GM19467 (cell line): ENCODE measurements at regions not wholly inside any gene's neighbourhood (a gene's known extent, or its start where the extent isn't known, plus 50 kb on each side); places are given as distances from the start of the nearest gene placed in this dataset.

Experiments used
- ATAC-seq: cut with Tn5 transposase; IDR thresholded peaks from one replicate; pipeline ENCODE4 v1.9.1; 2021; ENCODE audit warnings: mild to moderate bottlenecking, moderate library complexity; ENCODE audit not compliant: unreplicated experiment

DNA sequence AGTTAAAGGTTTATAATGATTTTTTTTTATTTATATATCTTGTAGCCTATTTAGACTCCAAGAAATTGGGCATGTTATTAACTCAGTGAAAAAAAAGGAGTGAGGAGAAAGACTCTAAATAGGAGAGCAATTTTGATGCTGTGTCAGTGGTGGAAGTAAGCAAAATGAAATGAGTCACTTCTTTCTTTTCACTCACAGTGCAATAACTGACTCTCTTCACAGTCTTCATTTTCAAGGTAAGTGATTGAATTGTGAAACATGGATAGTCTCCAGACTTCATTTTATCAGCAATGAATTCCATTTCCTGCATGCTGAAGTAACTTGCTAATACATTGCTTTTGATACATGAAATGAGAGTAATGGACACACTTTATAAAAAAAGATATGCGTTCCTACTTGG, 2271.5 kb downstream of the PCDH7 start:
- no peak for ATAC-seq

DNA sequence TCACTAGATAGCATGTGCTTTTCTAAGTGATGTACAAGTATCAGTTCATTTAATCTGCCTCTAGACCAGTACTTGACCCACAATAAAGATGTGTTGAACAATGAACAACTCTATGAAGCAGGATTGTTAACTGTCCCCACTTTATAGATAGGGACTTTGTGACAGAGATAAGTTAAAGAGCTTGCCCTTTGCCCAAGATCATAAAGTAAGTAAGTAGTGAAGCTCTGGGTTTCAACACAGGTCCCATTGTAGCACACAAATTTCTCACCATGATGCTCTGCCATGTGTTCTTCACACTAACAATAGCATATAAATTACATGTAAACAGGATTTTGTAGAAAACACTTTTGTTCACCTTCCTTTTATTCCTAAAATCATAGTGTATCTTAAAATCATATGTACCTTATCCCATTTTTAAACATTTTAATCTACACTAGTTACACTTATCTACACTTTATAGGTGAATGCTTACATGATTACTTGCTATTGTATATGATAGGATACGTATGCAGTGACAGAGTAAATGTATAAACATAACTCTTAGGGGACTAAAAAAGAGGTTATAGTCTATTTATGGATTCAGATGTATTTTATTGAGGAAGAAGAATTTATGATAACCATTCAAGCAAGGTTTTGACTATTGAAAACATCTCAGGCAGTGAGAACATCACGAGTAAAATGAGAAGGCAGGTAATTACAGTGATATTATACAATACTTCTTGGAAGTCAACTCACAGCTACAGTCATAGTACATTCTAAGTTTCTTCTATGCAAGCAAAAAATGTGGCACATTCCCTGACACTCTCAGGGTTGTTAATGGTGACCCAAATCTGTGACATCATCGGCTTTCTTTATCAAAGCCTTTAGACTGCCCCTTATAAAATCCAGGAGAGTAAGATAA, 2275.1 kb downstream of the PCDH7 start:
- no peak for ATAC-seq

DNA sequence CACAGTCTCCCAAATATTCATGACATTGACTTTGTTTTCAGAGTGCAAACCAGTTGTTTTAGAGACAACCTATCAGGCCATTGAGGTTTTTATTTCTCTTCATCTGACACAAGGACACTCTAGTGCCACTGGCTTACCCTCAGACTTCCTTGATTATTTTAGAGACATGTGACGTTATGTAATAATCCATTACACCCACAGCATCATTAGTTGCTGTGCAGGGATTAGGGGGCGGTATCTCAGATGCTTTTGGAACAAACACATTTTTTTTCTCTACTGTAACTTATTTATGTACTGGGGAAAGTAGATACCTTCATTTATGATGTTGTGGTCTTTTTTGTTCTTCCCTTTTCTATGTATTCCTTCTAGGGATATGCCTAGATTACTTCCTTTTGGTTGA, 2293.1 kb downstream of the PCDH7 start:
- no peak for ATAC-seq

DNA sequence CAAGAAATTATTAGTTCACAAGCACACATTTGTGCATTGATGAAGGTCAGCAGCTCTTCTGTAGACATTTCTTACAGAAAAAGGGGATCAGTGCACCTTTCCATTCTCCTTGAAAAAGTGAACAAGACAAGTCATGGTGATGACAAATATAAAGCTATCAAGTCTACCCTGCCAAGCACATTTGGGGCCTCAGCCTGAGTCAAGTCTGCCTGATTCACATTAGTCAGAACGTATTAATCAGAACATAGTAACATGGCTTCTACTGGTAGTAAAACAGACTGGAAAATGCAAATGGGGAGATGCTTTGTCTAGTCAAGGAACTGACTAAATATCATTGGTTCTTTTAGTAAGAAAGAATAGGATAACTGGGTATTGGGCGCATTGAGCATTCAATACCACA, 2305.1 kb downstream of the PCDH7 start:
- ATAC-seq = no peak

DNA sequence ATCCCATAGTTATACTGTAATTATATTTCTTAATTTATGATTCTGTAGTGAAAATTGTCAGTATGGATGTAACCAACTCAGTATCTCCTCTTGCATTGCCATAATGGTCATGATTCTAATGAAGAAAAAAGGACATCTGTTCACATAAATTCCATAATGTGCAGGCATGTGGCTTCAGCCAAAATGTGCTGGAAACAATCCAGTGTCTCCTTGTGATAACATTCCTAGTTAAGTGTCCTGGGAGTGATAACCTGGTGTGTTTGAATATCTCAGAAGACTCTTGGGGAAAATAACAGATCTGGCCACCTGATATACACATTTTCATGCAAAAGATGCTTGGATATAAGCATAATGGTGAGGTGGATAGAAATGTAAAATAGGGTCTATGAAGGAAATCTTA, 2309.8 kb downstream of the PCDH7 start:
- ATAC-seq = no peak

DNA sequence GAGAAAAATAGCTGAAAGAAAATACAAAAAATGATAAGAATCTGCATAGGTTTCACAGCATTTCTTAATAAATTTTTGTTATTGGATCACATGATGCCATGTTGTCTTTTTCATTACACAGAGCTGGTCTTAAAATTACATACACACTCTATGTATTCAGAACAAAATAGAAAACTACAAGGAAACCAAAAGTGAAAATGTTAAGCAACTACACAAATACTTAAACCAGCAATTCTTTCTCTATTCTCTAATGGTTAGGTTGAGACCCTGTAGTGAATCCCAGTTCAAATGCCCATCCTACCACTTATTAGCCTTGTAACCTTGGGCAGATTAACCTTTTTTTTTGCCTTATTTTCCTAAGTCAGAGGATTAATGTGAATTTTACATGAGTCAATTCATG, 2311.2 kb downstream of the PCDH7 start:
- ATAC-seq = no peak

DNA sequence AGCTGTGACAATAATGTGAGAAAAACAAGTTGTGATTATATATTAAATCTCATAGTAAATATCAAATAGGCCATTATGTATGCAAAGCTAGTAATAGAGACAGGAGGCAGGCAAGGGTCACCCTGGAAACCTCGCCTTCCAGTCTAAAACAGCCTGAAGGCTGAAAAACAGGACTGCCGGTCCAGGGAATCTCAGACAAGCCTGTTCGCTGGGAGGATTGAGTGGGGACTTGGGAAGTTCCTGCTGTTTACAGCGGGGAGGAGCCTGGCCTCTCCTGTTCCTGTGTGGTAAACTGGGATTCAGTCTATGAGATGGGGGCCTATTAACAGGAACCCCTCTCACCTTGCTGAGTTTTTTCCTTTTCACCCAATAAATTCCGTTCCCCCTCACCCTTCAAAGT, 2317.3 kb downstream of the PCDH7 start:
- no peak for ATAC-seq

DNA sequence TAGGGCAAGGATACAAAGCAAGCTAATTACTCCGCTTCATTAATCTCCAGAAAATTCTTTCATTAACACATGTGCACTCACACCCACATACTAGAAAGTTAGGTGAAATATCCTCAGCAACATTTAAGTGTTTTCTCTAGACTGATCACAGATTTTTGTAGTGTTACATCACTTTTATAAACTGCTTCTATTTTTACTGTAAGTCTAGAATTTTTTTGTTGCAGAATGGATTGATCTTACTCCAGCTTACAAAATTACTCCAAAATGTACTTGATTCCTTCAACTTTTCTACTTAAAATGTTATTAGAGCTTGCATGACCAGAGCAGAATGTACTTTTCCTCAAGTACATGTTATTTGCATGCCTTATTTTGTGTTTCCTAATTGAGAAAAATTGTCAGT, 2325.2 kb downstream of the PCDH7 start:
- no peak for ATAC-seq

DNA sequence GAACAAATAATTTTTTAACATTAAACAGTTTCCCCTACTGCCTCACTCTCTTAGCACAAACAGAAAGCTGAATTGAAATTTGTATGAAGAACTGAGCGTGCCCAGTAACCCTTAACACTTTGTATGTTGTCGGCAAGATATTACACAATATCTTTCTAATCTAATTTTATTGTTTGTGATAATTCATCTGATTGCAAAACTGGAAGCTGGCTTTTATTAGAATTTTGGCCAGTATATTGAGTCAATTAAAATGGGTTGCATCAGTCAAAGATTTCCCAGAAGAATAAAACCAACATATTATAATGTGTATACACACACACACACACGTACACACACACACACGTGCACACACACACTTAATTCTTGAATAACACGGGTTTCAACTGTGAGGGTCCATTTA, 2332.1 kb downstream of the PCDH7 start:
- no peak for ATAC-seq

DNA sequence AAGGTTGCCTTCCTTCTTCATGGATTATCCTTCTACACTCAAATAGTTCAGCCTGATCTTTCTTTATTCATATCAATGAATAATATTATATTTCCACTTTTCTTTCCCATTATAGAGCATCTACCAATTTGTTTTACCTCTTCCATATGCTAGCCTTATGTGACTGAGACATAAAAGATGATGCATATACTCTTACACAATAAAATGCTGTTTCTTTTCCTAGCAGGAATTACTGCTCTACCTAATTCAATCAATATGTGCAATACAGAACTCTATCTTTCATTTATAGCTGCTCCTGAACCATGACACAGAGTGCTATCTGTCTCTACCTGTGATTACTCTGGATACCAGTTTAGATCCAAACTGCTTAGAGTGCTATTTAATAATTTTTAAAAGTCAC, 2334.0 kb downstream of the PCDH7 start:
- ATAC-seq = no peak

DNA sequence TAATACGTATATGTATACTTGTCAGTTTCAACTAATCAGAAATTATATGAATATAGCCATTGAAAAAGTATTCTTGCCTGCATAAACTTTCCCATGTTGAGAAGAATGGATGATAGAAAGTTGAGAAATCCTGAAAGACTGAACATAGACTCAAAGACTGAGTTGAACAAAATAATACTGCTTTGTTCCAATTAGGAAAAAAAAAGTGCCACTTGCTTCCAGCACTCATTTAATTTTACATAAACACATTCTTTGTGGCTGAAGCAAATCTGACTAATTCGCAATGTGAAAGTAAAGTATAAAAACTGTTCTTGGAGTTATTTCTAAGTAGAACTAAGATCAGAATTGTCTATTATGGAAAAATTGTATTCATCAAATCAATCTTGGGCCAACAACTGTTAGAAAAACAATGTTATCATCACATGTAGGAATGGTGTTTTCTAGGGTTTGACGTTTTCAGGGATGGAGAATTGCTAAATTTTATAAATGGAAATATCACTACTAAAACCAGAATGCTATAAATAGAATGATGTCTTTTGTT, 2334.6 kb downstream of the PCDH7 start:
- no peak for ATAC-seq

DNA sequence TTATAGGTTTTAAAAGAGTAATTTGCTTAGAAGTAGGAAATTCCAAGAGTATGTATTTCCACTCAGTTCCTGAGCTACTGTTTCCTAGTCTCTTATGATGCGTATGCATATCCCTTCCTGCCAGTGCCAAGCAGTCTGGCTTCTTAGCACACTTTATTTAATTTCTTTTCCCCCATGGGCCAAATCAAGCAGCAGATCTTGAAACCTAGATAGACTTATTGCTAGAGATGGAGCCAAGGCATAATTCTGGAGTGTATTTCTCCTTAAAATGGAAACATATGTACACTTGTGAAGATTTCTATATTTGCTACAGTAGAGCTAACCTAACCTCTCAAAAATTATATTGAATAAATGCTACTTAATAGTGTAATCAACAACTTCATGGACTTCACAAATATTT, 2337.6 kb downstream of the PCDH7 start:
- ATAC-seq = no peak

DNA sequence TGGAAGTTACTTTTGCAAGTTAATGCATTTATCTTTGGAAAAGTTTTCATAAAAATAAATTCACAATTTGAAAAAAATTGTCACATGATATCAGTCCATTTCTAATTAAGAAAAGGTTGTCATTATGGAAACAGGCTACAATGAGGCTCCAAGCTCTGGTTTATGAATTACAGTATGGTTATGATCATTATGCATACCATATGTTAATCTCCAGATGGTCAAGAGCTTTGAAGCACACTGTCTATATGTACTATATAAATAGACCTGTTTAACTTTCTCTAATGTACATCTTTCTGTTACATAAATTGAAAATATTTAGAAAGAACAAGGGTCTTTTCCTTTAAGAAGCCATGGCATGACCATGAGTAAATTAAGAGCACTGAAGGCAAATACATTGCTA, 2338.8 kb downstream of the PCDH7 start:
- no peak for ATAC-seq

DNA sequence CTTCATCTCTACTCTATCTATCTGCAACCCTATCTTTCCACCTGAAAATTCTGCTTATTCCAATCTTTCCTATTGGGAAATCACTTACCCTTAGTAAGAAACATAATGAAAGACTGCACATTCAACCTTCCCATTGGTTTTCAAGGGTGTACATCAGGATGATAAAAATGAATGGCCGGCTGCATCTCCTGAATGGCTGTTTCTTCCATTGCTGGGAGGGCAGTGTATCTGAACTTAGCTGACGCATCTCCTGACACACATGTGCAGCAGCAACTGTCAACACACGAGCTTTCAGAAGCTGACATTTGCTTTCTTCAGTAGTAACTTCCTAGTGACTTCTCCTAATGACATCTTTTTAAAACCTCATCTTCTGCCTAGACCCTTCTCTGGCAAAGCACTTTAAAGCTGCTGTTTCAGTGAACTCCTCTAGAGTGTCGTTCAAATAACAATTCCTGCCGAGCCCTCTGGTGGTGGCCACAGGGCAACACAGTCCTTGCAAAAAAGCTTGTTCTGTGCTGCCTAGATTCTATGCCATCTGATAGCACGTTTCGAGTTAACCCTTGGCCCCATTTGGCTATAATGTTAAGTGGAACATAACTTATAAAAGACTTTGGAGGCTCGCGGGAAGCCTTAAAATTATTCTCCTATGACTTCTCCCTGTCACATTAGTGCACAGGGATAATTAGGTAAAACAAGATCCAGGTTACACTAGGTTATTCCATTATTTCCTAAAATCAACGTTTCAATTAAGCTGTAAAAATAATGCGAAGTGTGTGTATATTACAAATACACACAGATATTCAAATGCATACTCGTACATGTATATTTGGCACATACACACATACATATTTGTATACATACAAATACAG, 2340.7 kb downstream of the PCDH7 start:
- peak; percentile 81 for ATAC-seq

DNA sequence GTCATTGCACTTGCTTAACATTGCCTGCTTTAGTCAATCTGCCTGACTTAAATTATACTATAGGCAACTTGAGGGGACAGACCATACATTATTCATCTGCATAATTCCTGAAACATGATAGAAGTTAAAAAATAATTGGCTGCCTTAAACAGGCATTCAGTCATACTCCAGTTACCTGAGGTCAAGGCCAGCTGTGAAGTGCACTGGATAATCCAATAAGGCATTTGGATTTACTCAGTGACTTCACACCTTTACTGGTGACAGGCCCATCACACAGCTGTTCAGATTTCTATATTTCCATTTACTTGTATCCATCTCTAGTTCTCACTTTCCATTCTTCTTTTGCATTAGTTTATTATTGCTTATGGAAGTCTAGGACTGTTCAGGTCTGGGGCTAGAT, 2341.6 kb downstream of the PCDH7 start:
- ATAC-seq = no peak

DNA sequence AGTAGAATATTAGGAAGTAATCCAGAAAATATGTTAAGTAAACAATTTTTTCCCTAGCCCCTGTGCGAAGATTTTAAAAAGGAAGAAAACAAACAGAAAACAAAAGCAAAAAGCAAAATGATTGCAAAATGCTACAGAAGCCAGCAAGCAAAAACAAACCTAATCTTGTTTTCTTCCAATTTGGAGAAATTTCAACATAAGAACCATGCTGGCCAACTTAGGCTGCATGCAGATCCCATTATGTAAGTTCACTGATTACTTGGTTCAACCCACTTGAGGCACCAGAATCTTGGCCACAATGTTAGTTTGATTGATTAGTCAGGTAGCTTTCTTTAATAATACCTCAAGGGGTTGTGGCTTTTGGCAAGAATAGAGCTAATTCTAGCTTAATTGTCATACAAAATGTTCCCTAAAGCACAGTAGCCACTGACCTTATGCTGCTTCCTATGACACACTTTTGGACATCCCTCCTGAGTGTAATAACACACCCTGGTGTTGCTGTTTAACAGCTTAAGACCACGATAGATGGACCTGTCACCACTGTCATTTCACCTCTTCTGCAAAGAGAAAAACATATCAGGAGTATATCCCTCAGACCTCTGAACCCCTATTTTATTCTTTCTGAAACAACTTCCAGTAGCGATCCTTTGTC, 2342.1 kb downstream of the PCDH7 start:
- no peak for ATAC-seq

DNA sequence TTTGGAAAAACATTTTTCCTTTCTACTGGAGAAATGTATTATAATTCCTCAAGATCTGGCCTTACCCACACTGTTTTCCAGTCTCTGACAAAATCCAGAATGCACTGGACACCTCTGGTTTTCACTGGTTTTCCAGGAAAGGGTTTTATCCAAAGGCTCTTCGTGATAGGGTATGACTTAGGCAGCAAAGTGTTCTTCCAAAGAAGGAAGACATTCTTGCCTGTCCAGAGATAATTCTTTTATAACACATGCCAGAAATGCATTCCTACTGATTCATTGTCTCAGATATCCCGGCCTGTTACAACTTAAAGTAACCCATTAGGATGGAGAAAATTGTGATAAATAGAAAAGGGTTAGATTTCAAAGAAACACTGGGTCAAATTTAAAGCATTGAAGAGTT, 2343.1 kb downstream of the PCDH7 start:
- ATAC-seq = no peak

DNA sequence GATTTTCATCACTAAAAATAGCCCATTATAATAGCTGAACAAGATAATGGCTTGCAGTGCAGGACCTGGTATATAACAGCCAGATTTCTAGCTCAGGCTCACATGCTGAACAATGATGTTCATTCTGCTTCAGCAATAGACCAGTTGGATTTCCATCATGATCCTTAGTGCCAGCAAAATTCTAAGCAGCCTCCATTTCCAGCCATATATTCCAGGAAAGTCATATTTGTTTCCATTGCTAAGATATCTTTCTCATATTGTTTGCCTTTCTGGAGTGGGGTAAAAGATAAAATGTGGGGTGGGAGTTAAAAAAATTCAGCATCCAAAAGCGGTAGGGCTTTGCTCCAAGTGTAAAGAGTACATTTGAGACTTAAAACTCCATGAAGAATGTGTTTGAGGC, 2344.1 kb downstream of the PCDH7 start:
- no peak for ATAC-seq

DNA sequence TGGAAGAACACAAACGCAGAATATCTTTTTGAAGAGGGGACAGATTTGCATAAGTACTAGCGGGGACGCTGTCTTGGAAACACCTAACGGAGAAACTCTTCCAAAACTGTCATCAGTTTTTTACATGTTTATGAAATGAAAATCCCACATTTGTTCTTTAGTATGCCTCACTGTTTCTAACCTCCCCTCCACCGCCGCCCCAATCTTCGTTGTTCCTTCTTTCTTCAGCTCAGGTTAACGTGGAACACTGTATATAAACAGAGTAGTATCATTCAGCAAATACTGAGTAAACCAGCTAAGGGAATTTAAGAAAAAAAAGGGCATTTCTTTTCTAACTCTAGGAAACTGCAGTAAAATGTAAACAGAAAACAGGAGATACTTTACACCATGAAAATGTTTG, 2345.6 kb downstream of the PCDH7 start:
- no peak for ATAC-seq

DNA sequence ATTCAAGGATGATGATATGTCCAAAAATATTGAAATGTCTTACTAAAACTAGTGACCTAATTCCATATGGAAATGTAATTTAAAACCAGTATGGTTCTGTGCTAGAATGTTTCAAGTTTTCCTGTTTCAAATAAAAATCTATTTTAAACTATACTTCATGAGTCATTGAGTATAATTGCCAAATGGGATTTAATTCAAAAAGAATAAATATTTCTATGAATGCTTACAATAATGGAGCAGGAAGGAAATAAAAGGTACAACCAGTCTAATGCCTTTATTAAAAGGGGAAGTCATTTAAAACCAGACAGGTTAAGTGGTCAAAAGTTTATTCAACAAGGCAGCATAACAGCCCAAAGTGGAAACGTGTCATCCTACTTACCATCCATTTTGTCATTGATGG, 2347.1 kb downstream of the PCDH7 start:
- ATAC-seq = no peak

DNA sequence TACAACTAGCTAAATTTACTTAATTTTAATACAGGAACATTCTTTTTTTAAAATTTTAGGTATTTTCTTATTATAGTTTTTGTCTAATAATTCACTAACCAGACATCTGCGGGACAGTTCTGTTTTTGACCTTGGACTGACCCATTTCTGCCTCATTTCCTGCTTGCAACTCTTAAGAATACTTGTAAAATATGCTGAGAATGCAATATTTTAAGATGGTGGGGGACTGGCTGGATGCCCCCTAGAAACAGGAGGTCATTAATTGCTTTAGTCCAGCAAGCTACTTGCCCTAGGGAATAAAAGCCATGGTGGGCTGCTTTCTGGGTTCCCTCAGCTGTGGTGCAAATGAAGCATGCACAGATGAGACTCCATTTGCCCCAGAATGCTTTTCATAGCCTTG, 2348.4 kb downstream of the PCDH7 start:
- ATAC-seq = no peak
